A549 (cell line): ENCODE measurements at regions not wholly inside any gene's neighbourhood (a gene's known extent, or its start where the extent isn't known, plus 50 kb on each side); places are given as distances from the start of the nearest gene placed in this dataset.

ENCODE experiments used
- ATAC-seq, 2 experiments: fragments of 200-7000 bp in 1 of 2; fragments of >200 bp in 1 of 2; cut with Nextera tagmentation in 1 of 2; cut with Tn5 transposase in 1 of 2; 3 replicates each; pipeline versions ENCODE4 v1.8.0 to v1.9.1; 2018 to 2020; ENCODE audit warnings: mild to moderate bottlenecking in 1 of 2, moderate library complexity in 1 of 2
- CTCF ChIA-PET: fragments of 300-600 bp; sonication (Branson Sonifier 250); formaldehyde crosslinking; extraction: SDS; loops from one replicate; lab custom pipeline; 2021; ENCODE audit warnings: antibody characterized with exemption, inconsistent platforms; lab: Yijun Ruan, JAX
- POLR2A ChIA-PET: fragments of 350-600 bp; formaldehyde crosslinking; extraction: SDS; loops from one replicate; lab custom pipeline; 2021; ENCODE audit warnings: antibody characterized with exemption, inconsistent platforms; lab: Yijun Ruan, JAX
- DNase-seq, 2 experiments: peaks; one replicate each; pipeline versions ENCODE4 v3.0.0 to v3.0.0-alpha.2; 2011 to 2016; ENCODE audit warnings: low read depth in 1 of 2, low spot score in 1 of 2
- FAIRE-seq: peaks from 2 replicates; lab custom pipeline; 2011; peaks lifted over from hg19 to GRCh38; lab: Jason Lieb, UNC
- H3K27ac ChIP-seq, 2 experiments: fragments of >200 bp; sonication (Bioruptor Twin); formaldehyde crosslinking; 3 replicates each; pipeline ENCODE4 v1.5.1; 2016 to 2017
- H3K4me1 ChIP-seq: fragments of >200 bp; sonication (Bioruptor Twin); formaldehyde crosslinking; 3 replicates; pipeline ENCODE4 v1.6.1; 2016
- H3K4me2 ChIP-seq: fragments of >200 bp; sonication (Bioruptor Twin); formaldehyde crosslinking; 3 replicates; pipeline ENCODE4 v1.6.1; 2016
- H3K4me3 ChIP-seq: fragments of >200 bp; sonication (Bioruptor Twin); formaldehyde crosslinking; 3 replicates; pipeline ENCODE4 v1.5.1; 2016
- H3K9me3 ChIP-seq: fragments of >200 bp; sonication (Bioruptor Twin); formaldehyde crosslinking; 3 replicates; pipeline ENCODE4 v1.6.1; 2016
- BCL3 ChIP-seq: fragments of >200 bp; sonication (Bioruptor Twin); formaldehyde crosslinking; IDR thresholded peaks from 3 replicates; pipeline ENCODE4 v1.6.1; 2016
- BHLHE40 ChIP-seq: IDR thresholded peaks from 2 replicates; pipeline ENCODE4 v1.6.1; 2012; ENCODE audit warnings: low read depth, low read length, inconsistent platforms
- CHD4 ChIP-seq: fragments of 200-600 bp; sonication (generic); IDR thresholded peaks from 2 replicates; pipeline ENCODE4 v1.6.1; 2016; ENCODE audit warnings: antibody characterized with exemption, mild to moderate bottlenecking, borderline replicate concordance
- CTCF ChIP-seq: fragments of >200 bp; sonication (Bioruptor Twin); formaldehyde crosslinking; IDR thresholded peaks from 3 replicates; pipeline ENCODE4 v1.5.1; 2016
- EP300 ChIP-seq, 2 experiments: fragments of >200 bp; sonication (Bioruptor Twin); formaldehyde crosslinking; IDR thresholded peaks; 2 replicates in 1 of 2; 3 replicates in 1 of 2; pipeline ENCODE4 v1.6.1; 2016 to 2017
- ESRRA ChIP-seq: fragments of 150-350 bp; IDR thresholded peaks from 2 replicates; pipeline ENCODE4 v1.6.1; 2014; ENCODE audit warnings: mild to moderate bottlenecking, low read length, borderline replicate concordance
- FOXS1 ChIP-seq: fragments of 250-450 bp; sonication (Bioruptor Pico); IDR thresholded peaks from 2 replicates; pipeline ENCODE4 v1.5.0; 2020; ENCODE audit warnings: mild to moderate bottlenecking, moderate library complexity
- HOXB13 ChIP-seq: fragments of 250-450 bp; sonication (Bioruptor Pico); IDR thresholded peaks from 2 replicates; pipeline ENCODE4 v1.5.0; 2020; ENCODE audit warnings: low read depth, mild to moderate bottlenecking, moderate library complexity
- HOXB5 ChIP-seq: fragments of 250-450 bp; sonication (Bioruptor Pico); IDR thresholded peaks from 2 replicates; pipeline ENCODE4 v1.5.0; 2020; ENCODE audit warnings: mild to moderate bottlenecking, moderate library complexity
- MAFK ChIP-seq: fragments of 450-650 bp; IDR thresholded peaks from 2 replicates; pipeline ENCODE4 v1.6.1; 2014; ENCODE audit not compliant: partially characterized antibody
- MAZ ChIP-seq: fragments of 150-350 bp; IDR thresholded peaks from 2 replicates; pipeline ENCODE4 v1.6.1; 2014; ENCODE audit warnings: antibody characterized with exemption, low read depth, low read length, borderline replicate concordance
- NR3C1 ChIP-seq: fragments of >200 bp; sonication (Bioruptor Twin); formaldehyde crosslinking; IDR thresholded peaks from 3 replicates; pipeline ENCODE4 v1.6.1; 2017
- PHF8 ChIP-seq: fragments of 200-600 bp; sonication (generic); IDR thresholded peaks from 2 replicates; pipeline ENCODE4 v1.6.1; 2016; ENCODE audit warnings: low read depth, mild to moderate bottlenecking, antibody characterized with exemption, moderate library complexity, borderline replicate concordance
- POLR2A ChIP-seq: IDR thresholded peaks from 2 replicates; pipeline ENCODE4 v1.6.1; 2012; ENCODE audit warnings: mild to moderate bottlenecking, low read length
- RAD21 ChIP-seq, 2 experiments: fragments of >200 bp in 1 of 2; sonication (Bioruptor Twin) in 1 of 2; formaldehyde crosslinking in 1 of 2; IDR thresholded peaks in 1 of 2; conservative IDR thresholded peaks in 1 of 2; 2 replicates in 1 of 2; 3 replicates in 1 of 2; pipeline ENCODE4 v1.6.1; 2012 to 2018; ENCODE audit warnings: inconsistent platforms in 1 of 2
- RARB ChIP-seq: fragments of 250-450 bp; sonication (Bioruptor Pico); IDR thresholded peaks from 2 replicates; pipeline ENCODE4 v1.8.0; 2021; ENCODE audit warnings: mild to moderate bottlenecking, moderate library complexity
- RNF2 ChIP-seq: fragments of 200-600 bp; sonication (generic); IDR thresholded peaks from 2 replicates; pipeline ENCODE4 v1.6.1; 2016; ENCODE audit warnings: low read depth, mild to moderate bottlenecking, antibody characterized with exemption, moderate library complexity, borderline replicate concordance
- TFCP2L1 ChIP-seq: fragments of 250-450 bp; sonication (Bioruptor Pico); IDR thresholded peaks from 2 replicates; pipeline ENCODE4 v1.5.0; 2021; ENCODE audit warnings: mild to moderate bottlenecking
- USF2 ChIP-seq: fragments of 450-650 bp; IDR thresholded peaks from 2 replicates; pipeline ENCODE4 v1.6.1; 2014; ENCODE audit warnings: antibody characterized with exemption
- ZC3H11A ChIP-seq: fragments of 450-650 bp; IDR thresholded peaks from 2 replicates; pipeline ENCODE4 v1.6.1; 2014; ENCODE audit warnings: antibody characterized with exemption, mild to moderate bottlenecking
- WGBS: methylation state at CpG from one replicate; pipeline ENCODE4 v1.1.6; 2017; ENCODE audit errors: missing lambda C conversion rate; 5-methylcytosine and 5-hydroxymethylcytosine counted together

- CTCF ChIA-PET: no interaction called here
- ATAC-seq: no peak
- POLR2A ChIA-PET: no interaction called here
- no peak for FAIRE-seq
- Histone ChIP-seq H3K4me1 (no peaks in the 10 kb centered on the region), H3K27ac (no peak overlapping the region), H3K4me3 (no peak overlapping the region), H3K4me2 (no peak overlapping the region)
- no peak for DNase-seq
- 0% methylated on average over 2 of the region's 8 CpGs for WGBS
- TF ChIP-seq HOXB5 (CRISPR knock-in tag): no peak
- TF ChIP-seq HOXB13 (CRISPR knock-in tag): no peak
- TF ChIP-seq USF2: no peak
- TF ChIP-seq, all 56 proteins: peak for 0
- no peaks in the 10 kb centered on the region for H3K9me3 ChIP-seq
Observed at GRCh38 chr22:48973694-48974041, 854.0 kb downstream of the BRD1 start.

- Histone ChIP-seq H3K27ac (no peak overlapping the region), H3K4me1 (no peaks in the 10 kb centered on the region), H3K4me3 (no peak overlapping the region), H3K9me3 (no peaks in the 10 kb centered on the region), H3K4me2 (no peak overlapping the region)
- DNase-seq (no peak), ATAC-seq (no peak), FAIRE-seq (no peak)
- TF ChIP-seq BHLHE40 (no peak), TFCP2L1 (CRISPR knock-in tag) (no peak), RARB (no peak), MAFK (no peak), POLR2A (no peak), ZC3H11A (no peak), RNF2 (no peak), MAZ (no peak)
- WGBS: 34% methylated on average over 7 of the region's 12 CpGs
- ChIA-PET POLR2A (no interaction called here), CTCF (no interaction called here)
Observed at GRCh38 chr22:48972979-48973693, 854.5 kb downstream of the BRD1 start.

- no peak overlapping the region for H3K4me2 ChIP-seq
- H3K4me1 ChIP-seq: no peaks in the 10 kb centered on the region
- ATAC-seq: peak; percentile 71 to 72; a peak in 4 of 6 replicates
- ChIA-PET CTCF (interaction anchor here (1.8 kb wide), 1 partner anchor 337 kb away, joined by 5 read pairs; no protein-coding TSS in a partner anchor), POLR2A (no interaction called here)
- TF ChIP-seq CTCF: 0 out of 3 replicates have a peak, but pooled peaks have one; percentile 12
- no peak for TF ChIP-seq FOXS1
- TF ChIP-seq BHLHE40: no peak
- TF ChIP-seq CHD4: no peak
- TF ChIP-seq BCL3: no peak
- TF ChIP-seq PHF8: no peak
- no peak for TF ChIP-seq ESRRA
- no peak for TF ChIP-seq NR3C1
- no peak for TF ChIP-seq EP300 (IDR thresholded peaks at IDR 0.05)
- TF ChIP-seq RAD21 (conservative IDR thresholded peaks at IDR 0.05 in 1 of 2, IDR thresholded peaks at IDR 0.05 in 1 of 2): peak in 1 of 2 experiments; percentile 29; a peak in 1 of 5 replicates
- no peak overlapping the region for H3K27ac ChIP-seq
- H3K4me3 ChIP-seq: no peak overlapping the region
- FAIRE-seq: no peak
- no peaks in the 10 kb centered on the region for H3K9me3 ChIP-seq
- WGBS: 3% methylated on average over 8 of the region's 11 CpGs
- DNase-seq: peak in 1 of 2 experiments; percentile 11
Observed at GRCh38 chr22:48968201-48968959, 859.3 kb downstream of the BRD1 start.
